Sigmoid colon (tissue), 6 donors: ENCODE measurements at regions not wholly inside any gene's neighbourhood (a gene's known extent, or its start where the extent isn't known, plus 50 kb on each side); places are given as distances from the start of the nearest gene placed in this dataset.

Experiments used
- DNase-seq: peaks from one replicate; pipeline ENCODE4 v3.0.0-alpha.2; 2019
- H3K27ac ChIP-seq, 4 donors: fragments of 200-600 bp; sonication (generic); one replicate each; pipeline ENCODE4 v1.5.1; 2016 to 2019; ENCODE audit warnings: mild to moderate bottlenecking in 1 of 4
- H3K27me3 ChIP-seq, 3 donors: fragments of 200-600 bp; sonication (generic); one replicate each; pipeline ENCODE4 v1.5.1; 2019; ENCODE audit warnings: mild to moderate bottlenecking in 1 of 3
- H3K36me3 ChIP-seq, 4 donors: fragments of 200-600 bp; sonication (generic); one replicate each; pipeline ENCODE4 v1.5.1; 2016 to 2019
- H3K4me1 ChIP-seq, 4 donors: fragments of 200-600 bp; sonication (generic); one replicate each; pipeline ENCODE4 v1.5.1; 2017 to 2019
- H3K4me3 ChIP-seq, 4 donors: fragments of 200-600 bp; sonication (generic); one replicate each; pipeline ENCODE4 v1.5.1; 2017 to 2019; ENCODE audit warnings: mild to moderate bottlenecking in 2 of 4, moderate library complexity in 1 of 4
- H3K9me3 ChIP-seq, 4 donors: fragments of 200-600 bp in 3 of 4; sonication (generic) in 3 of 4; one replicate each; pipeline versions ENCODE4 v1.5.1 to v1.6.1; 2013 to 2019
- EP300 ChIP-seq, 4 donors: sonication (generic); formaldehyde crosslinking; IDR thresholded peaks; one replicate each; pipeline ENCODE4 v1.6.1; 2017; ENCODE audit warnings: antibody characterized with exemption in 4 of 4
- POLR2A ChIP-seq, 2 donors: fragments of 450-650 bp; IDR thresholded peaks; one replicate each; pipeline ENCODE4 v1.6.1; 2016; ENCODE audit warnings: antibody characterized with exemption in 2 of 2, mild to moderate bottlenecking in 2 of 2, moderate library complexity in 2 of 2
- POLR2AphosphoS5 ChIP-seq, 4 donors: sonication (generic); formaldehyde crosslinking; IDR thresholded peaks; one replicate each; pipeline ENCODE4 v1.6.1; 2017; ENCODE audit warnings: antibody characterized with exemption in 4 of 4
- WGBS, 2 donors: extraction: QIAGEN DNeasy Blood & Tissue Kit; methylation state at CpG; one replicate each; pipeline ENCODE4 v1.1.7; 2013; 5-methylcytosine and 5-hydroxymethylcytosine counted together
- intact Hi-C: fragments of 100-400 bp; cut with DNase I; formaldehyde crosslinking; loops from one replicate; pipeline ENCODE4 v1.15.1; 2023
- TF ChIP-seq, protein P1 (sequence below), 4 experiments: fragments of 450-650 bp in 3 of 4; fragments of 200-600 bp in 1 of 4; IDR thresholded peaks; one replicate each; pipeline ENCODE4 v1.5.1; 2016 to 2019; ENCODE audit warnings: antibody characterized with exemption in 4 of 4, mild to moderate bottlenecking in 3 of 4, moderate library complexity in 2 of 4
- donor health status: healthy with polysubstance abuse.
- donor health status: healthy.

DNA sequence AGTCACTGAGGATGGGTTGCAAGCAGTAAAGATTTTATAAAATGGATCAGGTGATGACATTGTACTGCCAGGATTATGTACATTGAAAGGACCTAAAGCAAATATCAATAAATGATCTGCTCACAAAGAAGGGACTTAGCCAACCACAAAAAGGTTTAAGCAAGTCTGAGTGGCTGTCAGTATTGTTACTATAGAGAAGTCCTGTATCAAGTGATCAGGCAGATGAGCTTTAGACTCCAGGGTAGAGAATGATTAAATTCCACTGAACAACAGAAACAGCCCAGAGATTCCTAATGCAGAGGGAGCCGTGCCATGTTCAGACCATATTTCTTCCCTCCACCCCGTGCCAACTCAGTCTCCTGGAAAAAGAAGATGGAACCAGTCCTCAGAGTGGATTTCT is 138.9 kb downstream of the SETD4 start:
- intact Hi-C loops, result no loop called here
- WGBS, 2 donors, result 91 to 93% methylated on average over 2 of the region's 2 CpGs
- DNase-seq, result no peak

DNA sequence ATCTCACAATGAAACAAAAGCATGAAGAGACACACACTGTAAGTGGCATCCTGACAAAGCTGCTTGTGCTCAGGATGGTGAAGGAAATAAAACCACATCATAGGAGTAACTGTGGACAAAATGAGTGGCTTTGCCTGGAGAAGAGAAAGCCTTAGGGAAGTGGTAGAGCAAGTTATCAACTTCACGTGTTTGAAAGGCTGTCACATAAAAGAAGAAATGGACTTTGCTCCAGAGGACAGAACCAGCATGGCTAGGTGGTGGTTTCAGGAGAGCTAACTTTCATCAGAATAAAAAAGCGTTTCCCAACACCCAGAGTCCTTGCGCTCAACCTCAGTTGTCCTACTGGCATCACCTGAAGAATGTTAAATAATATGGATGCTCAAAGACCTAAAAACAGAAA is 139.9 kb downstream of the SETD4 start:
- 39 to 72% methylated on average over 3 of the region's 3 CpGs for WGBS, 2 donors
- peaks cover 0 to 10% (median 4%) of the 10 kb centered on the region in 4 donors for H3K4me1 ChIP-seq
- TF ChIP-seq POLR2AphosphoS5 (IDR thresholded peaks at IDR 0.05), result no peak
- no peaks in the 10 kb centered on the region for H3K36me3 ChIP-seq
- intact Hi-C loops, result no loop called here
- H3K4me3 ChIP-seq, result no peak overlapping the region
- H3K27ac ChIP-seq, result no peak overlapping the region
- no peak for DNase-seq
- H3K9me3 ChIP-seq, result peaks cover 0 to 5% (median 0%) of the 10 kb centered on the region in 4 donors
- no peaks in the 10 kb centered on the region for H3K27me3 ChIP-seq

More for the DNA sequence above, 138.9 kb downstream of the SETD4 start:
- H3K4me1 ChIP-seq, result peaks cover 0 to 12% (median 6%) of the 10 kb centered on the region in 4 donors
- no peaks in the 10 kb centered on the region for H3K36me3 ChIP-seq
- H3K27me3 ChIP-seq, result no peaks in the 10 kb centered on the region
- H3K9me3 ChIP-seq, result peaks cover 0 to 5% (median 0%) of the 10 kb centered on the region in 4 donors
- no peak overlapping the region for H3K4me3 ChIP-seq
- no peak overlapping the region for H3K27ac ChIP-seq
- no peak for TF ChIP-seq POLR2A (IDR thresholded peaks at IDR 0.05)
- TF ChIP-seq, protein P1, sequence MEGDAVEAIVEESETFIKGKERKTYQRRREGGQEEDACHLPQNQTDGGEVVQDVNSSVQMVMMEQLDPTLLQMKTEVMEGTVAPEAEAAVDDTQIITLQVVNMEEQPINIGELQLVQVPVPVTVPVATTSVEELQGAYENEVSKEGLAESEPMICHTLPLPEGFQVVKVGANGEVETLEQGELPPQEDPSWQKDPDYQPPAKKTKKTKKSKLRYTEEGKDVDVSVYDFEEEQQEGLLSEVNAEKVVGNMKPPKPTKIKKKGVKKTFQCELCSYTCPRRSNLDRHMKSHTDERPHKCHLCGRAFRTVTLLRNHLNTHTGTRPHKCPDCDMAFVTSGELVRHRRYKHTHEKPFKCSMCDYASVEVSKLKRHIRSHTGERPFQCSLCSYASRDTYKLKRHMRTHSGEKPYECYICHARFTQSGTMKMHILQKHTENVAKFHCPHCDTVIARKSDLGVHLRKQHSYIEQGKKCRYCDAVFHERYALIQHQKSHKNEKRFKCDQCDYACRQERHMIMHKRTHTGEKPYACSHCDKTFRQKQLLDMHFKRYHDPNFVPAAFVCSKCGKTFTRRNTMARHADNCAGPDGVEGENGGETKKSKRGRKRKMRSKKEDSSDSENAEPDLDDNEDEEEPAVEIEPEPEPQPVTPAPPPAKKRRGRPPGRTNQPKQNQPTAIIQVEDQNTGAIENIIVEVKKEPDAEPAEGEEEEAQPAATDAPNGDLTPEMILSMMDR (IDR thresholded peaks at IDR 0.05), result no peak
- TF ChIP-seq POLR2AphosphoS5 (IDR thresholded peaks at IDR 0.05), result no peak
- no peak for TF ChIP-seq EP300 (IDR thresholded peaks at IDR 0.05)

- no peaks in the 10 kb centered on the region for H3K36me3 ChIP-seq
- H3K4me1 ChIP-seq, result no peaks in the 10 kb centered on the region
- H3K4me3 ChIP-seq, result no peak overlapping the region
- no peaks in the 10 kb centered on the region for H3K27me3 ChIP-seq
- WGBS, 2 donors, result 86 to 92% methylated on average over 1 of the region's 1 CpG
- no peak for DNase-seq
- intact Hi-C loops, result no loop called here
- peaks cover 0 to 5% (median 0%) of the 10 kb centered on the region in 4 donors for H3K9me3 ChIP-seq
- H3K27ac ChIP-seq, result no peak overlapping the region
- TF ChIP-seq EP300 (IDR thresholded peaks at IDR 0.05) (no peak), POLR2A (IDR thresholded peaks at IDR 0.05) (no peak), POLR2AphosphoS5 (IDR thresholded peaks at IDR 0.05) (no peak)
- TF ChIP-seq, protein P1 (IDR thresholded peaks at IDR 0.05), result no peak
Measured at GRCh38 chr21:35915030-35915429, 145.3 kb downstream of the SETD4 start.

GRCh38 chr21:35911412-35912191 is 148.7 kb downstream of the SETD4 start:
- no peak overlapping the region for H3K27ac ChIP-seq
- H3K27me3 ChIP-seq, result no peaks in the 10 kb centered on the region
- H3K4me3 ChIP-seq, result no peak overlapping the region
- TF ChIP-seq, protein P1 (IDR thresholded peaks at IDR 0.05), result no peak
- TF ChIP-seq POLR2AphosphoS5 (IDR thresholded peaks at IDR 0.05) (no peak), EP300 (IDR thresholded peaks at IDR 0.05) (no peak), POLR2A (IDR thresholded peaks at IDR 0.05) (no peak)
- no peaks in the 10 kb centered on the region for H3K4me1 ChIP-seq
- WGBS, 2 donors, result 73 to 79% methylated on average over 4 of the region's 4 CpGs
- H3K36me3 ChIP-seq, result no peaks in the 10 kb centered on the region
- intact Hi-C loops, result no loop called here
- H3K9me3 ChIP-seq, result no peaks in the 10 kb centered on the region
- DNase-seq, result no peak

DNA sequence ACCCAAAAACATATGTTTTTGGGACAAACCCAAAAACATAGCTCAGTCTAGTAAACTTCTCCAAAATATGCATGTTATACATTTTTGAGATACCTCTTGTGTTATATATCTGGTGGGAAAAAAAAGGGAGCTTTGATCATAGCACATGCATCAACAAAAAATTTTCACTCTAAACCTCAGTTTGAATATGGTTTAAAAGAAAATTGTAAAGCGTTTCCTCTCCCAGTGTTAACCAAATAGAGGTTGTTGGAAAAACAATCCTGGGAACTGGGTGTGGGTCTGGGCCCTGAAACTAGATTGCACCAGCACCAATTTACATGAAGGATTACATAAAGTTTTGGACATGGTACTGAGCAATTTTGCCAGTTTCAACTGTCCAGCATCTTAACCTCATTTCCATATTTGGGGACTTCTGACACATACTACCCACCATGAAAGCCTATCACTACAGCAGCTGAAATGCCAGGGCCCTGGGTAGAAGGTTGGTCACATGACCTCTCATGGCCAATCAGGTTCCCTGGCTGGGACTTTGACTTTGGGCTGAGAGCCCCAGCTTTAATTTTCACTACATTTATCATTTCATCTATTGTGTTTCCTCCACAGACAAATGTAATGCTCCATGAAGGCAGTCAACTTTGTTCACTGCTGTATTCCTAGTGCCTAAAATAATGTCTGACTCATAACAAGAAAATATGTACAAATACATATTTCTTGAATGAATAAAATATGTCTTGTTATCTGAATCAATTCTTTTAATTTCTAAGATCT is 150.7 kb downstream of the SETD4 start:
- Histone ChIP-seq H3K36me3 (no peaks in the 10 kb centered on the region), H3K4me1 (peaks cover 0 to 5% (median 0%) of the 10 kb centered on the region in 4 donors), H3K9me3 (no peaks in the 10 kb centered on the region), H3K27me3 (no peaks in the 10 kb centered on the region), H3K27ac (no peak overlapping the region), H3K4me3 (no peak overlapping the region)
- intact Hi-C loops, result no loop called here
- DNase-seq, result no peak
- WGBS, 2 donors, result 68 to 86% methylated on average over 1 of the region's 1 CpG
- TF ChIP-seq, protein P1 (IDR thresholded peaks at IDR 0.05), result no peak
- TF ChIP-seq POLR2A (IDR thresholded peaks at IDR 0.05), result no peak
- no peak for TF ChIP-seq POLR2AphosphoS5 (IDR thresholded peaks at IDR 0.05)
- no peak for TF ChIP-seq EP300 (IDR thresholded peaks at IDR 0.05)
